Colonic mucosa (tissue), 4 donors: ENCODE measurements at regions not wholly inside any gene's neighbourhood (a gene's known extent, or its start where the extent isn't known, plus 50 kb on each side); places are given as distances from the start of the nearest gene placed in this dataset.

Experiments used
- DNase-seq: peaks from one replicate; pipeline ENCODE4 v3.0.0-alpha.2; 2020
- H3K27ac ChIP-seq: fragments of 200-600 bp; one replicate; pipeline ENCODE4 v1.8.0; 2021
- H3K27me3 ChIP-seq: fragments of 200-600 bp; one replicate; pipeline ENCODE4 v1.8.0; 2021
- H3K36me3 ChIP-seq: fragments of 200-600 bp; one replicate; pipeline ENCODE4 v1.8.0; 2021
- H3K4me1 ChIP-seq: fragments of 200-600 bp; one replicate; pipeline ENCODE4 v1.8.0; 2021; ENCODE audit warnings: mild to moderate bottlenecking
- H3K4me3 ChIP-seq: fragments of 200-600 bp; one replicate; pipeline ENCODE4 v1.8.0; 2021
- H3K9ac ChIP-seq, 2 donors: one replicate each; pipeline ENCODE4 v1.7.0; 2013; ENCODE audit warnings: control low read depth in 2 of 2, low read depth in 2 of 2, low read length in 2 of 2
- H3K9me3 ChIP-seq: fragments of 200-600 bp; one replicate; pipeline ENCODE4 v1.8.0; 2021
- CTCF ChIP-seq: fragments of 200-600 bp; IDR thresholded peaks from one replicate; pipeline ENCODE4 v1.8.0; 2022; ENCODE audit warnings: antibody characterized with exemption, mild to moderate bottlenecking
- intact Hi-C: fragments of 100-400 bp; cut with DNase I; formaldehyde crosslinking; loops from one replicate; pipeline ENCODE4 v1.14.1; 2022
- donor health status: healthy.
- donor health status: DM: no; HTN: no; CAD: no.
- donor health status: DM: no; HTN: no; CAD: no.

GRCh38 chr1:79662596-79662995 is 656.1 kb upstream of the ADGRL4 start:
- H3K9ac ChIP-seq: no peak overlapping the region

GRCh38 chr1:79660129-79660528 is 653.6 kb upstream of the ADGRL4 start:
- H3K36me3 ChIP-seq: no peaks in the 10 kb centered on the region
- intact Hi-C loops: no loop called here
- no peak for TF ChIP-seq CTCF
- no peak for DNase-seq
- no peak overlapping the region for H3K27ac ChIP-seq
- H3K4me3 ChIP-seq: no peak overlapping the region
- H3K27me3 ChIP-seq: no peaks in the 10 kb centered on the region
- no peaks in the 10 kb centered on the region for H3K4me1 ChIP-seq
- no peak overlapping the region for H3K9ac ChIP-seq
- no peaks in the 10 kb centered on the region for H3K9me3 ChIP-seq

More at GRCh38 chr1:79662596-79662995, 656.1 kb upstream of the ADGRL4 start:
- intact Hi-C loops: no loop called here
- TF ChIP-seq CTCF: no peak
- H3K27ac ChIP-seq: no peak overlapping the region
- no peaks in the 10 kb centered on the region for H3K36me3 ChIP-seq
- no peak for DNase-seq
- no peaks in the 10 kb centered on the region for H3K9me3 ChIP-seq
- H3K4me3 ChIP-seq: no peak overlapping the region
- H3K4me1 ChIP-seq: no peaks in the 10 kb centered on the region
- no peaks in the 10 kb centered on the region for H3K27me3 ChIP-seq

- no peaks in the 10 kb centered on the region for H3K27me3 ChIP-seq
- no peaks in the 10 kb centered on the region for H3K9me3 ChIP-seq
- H3K4me1 ChIP-seq: no peaks in the 10 kb centered on the region
- intact Hi-C loops: no loop called here
- TF ChIP-seq CTCF: no peak
- no peak for DNase-seq
- no peak overlapping the region for H3K9ac ChIP-seq
- no peaks in the 10 kb centered on the region for H3K36me3 ChIP-seq
- H3K27ac ChIP-seq: no peak overlapping the region
- H3K4me3 ChIP-seq: no peak overlapping the region
These were observed 651.6 kb upstream of the ADGRL4 start for GRCh38 chr1:79657951-79658658.

GRCh38 chr1:79655876-79656275 is 649.3 kb upstream of the ADGRL4 start:
- intact Hi-C loops: no loop called here
- no peak overlapping the region for H3K27ac ChIP-seq
- H3K9me3 ChIP-seq: no peaks in the 10 kb centered on the region
- no peak for DNase-seq
- H3K9ac ChIP-seq: no peak overlapping the region
- no peak for TF ChIP-seq CTCF
- H3K36me3 ChIP-seq: no peaks in the 10 kb centered on the region
- no peaks in the 10 kb centered on the region for H3K27me3 ChIP-seq
- no peak overlapping the region for H3K4me3 ChIP-seq
- no peaks in the 10 kb centered on the region for H3K4me1 ChIP-seq

- Histone ChIP-seq H3K36me3 (no peaks in the 10 kb centered on the region), H3K27ac (no peak overlapping the region), H3K4me3 (no peak overlapping the region), H3K9me3 (no peaks in the 10 kb centered on the region), H3K4me1 (no peaks in the 10 kb centered on the region), H3K9ac (no peak overlapping the region), H3K27me3 (no peaks in the 10 kb centered on the region)
- no peak for TF ChIP-seq CTCF
- intact Hi-C loops: no loop called here
- DNase-seq: no peak
These were observed 645.9 kb upstream of the ADGRL4 start for GRCh38 chr1:79652426-79652825.
